GM13977 (cell line): ENCODE measurements at regions not wholly inside any gene's neighbourhood (a gene's known extent, or its start where the extent isn't known, plus 50 kb on each side); places are given as distances from the start of the nearest gene placed in this dataset.

Source experiments
- DNase-seq: peaks from one replicate; pipeline ENCODE4 v3.0.0; 2012; ENCODE audit warnings: low spot score
- CTCF ChIP-seq: IDR thresholded peaks from 2 replicates; pipeline ENCODE4 v1.5.1; 2012; ENCODE audit warnings: mild to moderate bottlenecking, control low read depth; ENCODE audit not compliant: insufficient read depth; ENCODE audit errors: extremely low read depth, missing control alignments
- in situ Hi-C: fragments of 300-500 bp; cut with MboI; formaldehyde crosslinking; loops from one replicate; pipeline ENCODE4 v1.12.0; 2022; ENCODE audit warnings: low sequenced_read_pairs, low pct_unique_long_range_greater_than_20kb, mixed read lengths, inconsistent platforms; ENCODE audit not compliant: unreplicated experiment

- in situ Hi-C loops = no loop called here
- no peak for DNase-seq
- TF ChIP-seq CTCF = no peak
These were observed 752.3 kb upstream of the ADAMTS5 start for GRCh38 chr21:27719226-27719625.

DNA sequence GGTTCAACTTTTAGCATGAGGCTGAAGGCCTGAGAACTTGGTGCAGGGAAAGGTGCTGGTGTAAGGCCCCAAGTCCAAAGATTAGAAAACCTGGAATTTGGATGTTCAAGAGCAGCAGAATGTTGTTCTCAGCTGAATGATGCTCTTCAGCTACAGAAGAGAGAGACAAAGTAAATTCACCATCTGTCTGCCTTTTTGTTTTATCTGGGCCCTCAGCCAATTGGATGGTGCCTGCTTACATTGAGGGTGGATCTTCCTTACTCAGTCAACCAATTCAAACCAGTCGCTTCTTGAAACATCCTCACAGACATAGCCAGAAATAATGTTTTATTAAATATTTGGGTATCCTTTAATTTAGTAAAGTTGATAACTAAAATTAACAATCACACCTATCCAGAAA lies 748.2 kb upstream of the ADAMTS5 start:
- in situ Hi-C loops = no loop called here
- TF ChIP-seq CTCF = no peak
- no peak for DNase-seq

DNA sequence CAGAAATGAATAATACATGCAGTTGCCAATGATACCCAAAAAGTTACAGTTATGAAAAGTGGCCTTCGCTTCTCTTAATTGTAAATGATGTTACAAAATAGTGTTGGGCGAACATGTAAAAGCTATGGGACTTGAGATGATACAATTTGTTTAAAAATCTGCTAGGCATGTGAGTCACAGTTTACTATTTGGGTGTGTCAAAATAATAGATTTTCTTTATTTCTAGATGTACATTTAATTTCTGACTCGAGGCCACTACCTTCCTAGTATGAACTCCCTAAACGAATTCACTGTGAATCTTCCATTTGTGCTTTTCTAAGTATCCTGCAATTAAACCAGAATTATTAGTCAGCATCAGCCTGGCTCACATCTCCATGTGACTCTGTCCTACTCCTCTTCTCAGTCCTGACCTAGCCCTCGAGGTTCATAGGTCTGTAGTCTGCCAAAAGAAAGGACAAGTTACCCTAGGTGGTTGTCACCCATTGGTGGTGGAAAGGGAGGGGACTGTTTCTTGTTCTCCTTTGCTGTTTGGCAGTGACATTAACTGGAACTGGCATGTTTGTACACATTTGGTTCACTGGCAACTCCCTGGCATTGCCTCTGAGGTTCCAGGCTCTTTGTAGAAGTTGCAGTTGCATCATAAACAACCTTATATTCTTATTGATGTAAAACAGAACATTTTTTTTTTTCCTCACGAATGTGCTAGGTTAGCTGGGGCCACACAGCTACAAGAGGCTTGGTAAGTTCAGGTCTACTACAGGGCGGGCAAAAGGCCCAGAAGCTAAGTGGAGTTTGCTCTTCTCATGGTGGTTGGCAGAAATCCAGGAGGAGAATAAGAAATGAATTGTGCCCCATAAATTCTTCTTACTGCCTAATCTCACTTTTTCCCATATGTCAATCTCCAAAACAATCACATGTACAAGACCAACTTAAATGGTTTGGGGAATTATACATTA lies 746.5 kb upstream of the ADAMTS5 start:
- no peak for TF ChIP-seq CTCF
- in situ Hi-C loops = no loop called here
- DNase-seq = no peak

- no peak for TF ChIP-seq CTCF
- in situ Hi-C loops = no loop called here
- no peak for DNase-seq
These were observed 737.8 kb upstream of the ADAMTS5 start for GRCh38 chr21:27704567-27705166.

DNA sequence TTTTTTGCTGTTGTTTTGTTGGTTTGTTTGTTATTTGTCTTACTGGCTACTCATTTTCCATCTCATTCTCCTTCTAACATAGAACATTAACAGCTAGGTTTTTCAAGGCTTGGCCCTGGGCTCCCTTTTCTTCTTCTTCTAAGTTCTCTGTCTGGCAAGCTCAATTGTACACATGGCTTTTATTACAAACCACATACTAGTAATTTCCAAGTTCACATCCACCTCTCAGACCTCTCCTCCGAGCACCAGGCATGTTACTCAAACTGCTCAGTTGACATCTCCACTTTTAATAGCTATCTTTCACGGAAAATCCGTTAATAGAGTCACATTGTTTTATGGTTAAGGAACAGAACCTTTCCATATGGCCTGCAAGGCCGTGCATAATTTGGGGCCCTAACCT lies 736.9 kb upstream of the ADAMTS5 start:
- no peak for DNase-seq
- in situ Hi-C loops = no loop called here
- TF ChIP-seq CTCF = no peak

DNA sequence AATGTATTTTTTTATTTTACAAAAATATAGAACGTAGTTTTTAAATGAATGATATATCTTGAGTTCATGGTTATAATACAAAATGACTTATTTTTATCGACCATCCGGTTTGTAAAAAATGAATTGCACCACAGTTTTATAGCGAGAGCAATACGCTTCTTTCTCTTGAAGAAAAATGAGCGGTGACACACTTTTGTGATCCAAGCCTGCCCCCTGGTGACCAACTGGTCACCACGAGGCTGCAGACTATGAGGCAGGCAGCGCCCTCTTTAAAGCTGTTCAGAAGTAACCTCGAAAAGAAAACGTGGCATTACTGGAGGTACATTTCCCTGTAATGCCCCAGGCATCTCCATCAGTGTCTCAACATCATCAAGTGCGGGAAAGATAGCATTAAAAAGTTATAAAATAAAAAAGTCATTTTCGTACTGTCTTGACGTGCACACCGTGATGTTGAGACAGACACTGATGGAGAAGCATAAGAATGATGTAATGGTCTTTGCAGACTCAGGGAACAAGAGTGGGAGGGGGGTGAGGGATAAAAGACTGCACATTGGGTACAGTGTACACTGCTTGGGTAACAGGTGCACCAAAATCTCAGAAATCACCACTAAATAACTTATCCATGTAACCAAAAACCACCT lies 734.2 kb upstream of the ADAMTS5 start:
- in situ Hi-C loops = no loop called here
- peak; percentile 71 for TF ChIP-seq CTCF
- DNase-seq = peak; percentile 7
